DOHH2 (cell line): ENCODE measurements at regions not wholly inside any gene's neighbourhood (a gene's known extent, or its start where the extent isn't known, plus 50 kb on each side); places are given as distances from the start of the nearest gene placed in this dataset.

Experiments
- H3F3A ChIP-seq: fragments of 200-600 bp; sonication (generic), shearing (Covaris generic); 2 replicates; pipeline ENCODE4 v1.6.0; 2016; ENCODE audit warnings: antibody characterized with exemption, mild to moderate bottlenecking; ENCODE audit not compliant: control insufficient read depth, insufficient read depth
- H3K27ac ChIP-seq: fragments of 200-600 bp; sonication (generic); 2 replicates; pipeline ENCODE4 v1.5.1; 2014; ENCODE audit warnings: low read depth, mild to moderate bottlenecking, low read length, moderate library complexity
- H3K27me3 ChIP-seq: fragments of 200-600 bp; sonication (generic); 2 replicates; pipeline ENCODE4 v1.6.1; 2014; ENCODE audit warnings: mild to moderate bottlenecking, low read length, mixed read lengths; ENCODE audit not compliant: control insufficient read depth
- H3K36me3 ChIP-seq: fragments of 200-600 bp; sonication (generic); 2 replicates; pipeline ENCODE4 v1.6.1; 2014; ENCODE audit warnings: mild to moderate bottlenecking, low read length, moderate library complexity, mixed read lengths; ENCODE audit not compliant: control insufficient read depth
- H3K4me1 ChIP-seq: fragments of 200-600 bp; sonication (generic); 2 replicates; pipeline ENCODE4 v1.6.1; 2014; ENCODE audit warnings: mild to moderate bottlenecking, low read length, mixed read lengths; ENCODE audit not compliant: control insufficient read depth
- H3K4me2 ChIP-seq: fragments of 200-600 bp; sonication (generic); 2 replicates; pipeline ENCODE4 v1.6.0; 2014; ENCODE audit warnings: mild to moderate bottlenecking, low read length, moderate library complexity
- H3K4me3 ChIP-seq: fragments of 200-600 bp; sonication (generic); 2 replicates; pipeline ENCODE4 v1.5.1; 2014; ENCODE audit warnings: mild to moderate bottlenecking, low read length, mixed read lengths
- H3K79me2 ChIP-seq: fragments of 200-600 bp; sonication (generic); 2 replicates; pipeline ENCODE4 v1.6.1; 2014; ENCODE audit warnings: mild to moderate bottlenecking, low read length, mixed read lengths; ENCODE audit not compliant: control insufficient read depth
- H3K9me2 ChIP-seq: fragments of 200-600 bp; sonication (generic); replicated peaks from 2 replicates; pipeline ENCODE4 v1.6.1; 2014; ENCODE audit warnings: mild to moderate bottlenecking, low read length, mixed read lengths; ENCODE audit not compliant: control insufficient read depth
- H3K9me3 ChIP-seq: fragments of 200-600 bp; sonication (generic); 2 replicates; pipeline ENCODE4 v1.6.1; 2014; ENCODE audit warnings: antibody characterized with exemption, low read length, mixed read lengths; ENCODE audit not compliant: control insufficient read depth, insufficient read depth
- H4K20me1 ChIP-seq: fragments of 200-600 bp; sonication (generic); 2 replicates; pipeline ENCODE4 v1.6.0; 2014; ENCODE audit warnings: low read depth, mild to moderate bottlenecking, antibody characterized with exemption, low read length, moderate library complexity; ENCODE audit not compliant: control insufficient read depth, insufficient read depth
- CTCF ChIP-seq: fragments of 200-600 bp; sonication (generic); IDR thresholded peaks from one replicate; pipeline ENCODE4 v1.5.1; 2014; ENCODE audit warnings: antibody characterized with exemption, mild to moderate bottlenecking, low read depth, low read length; ENCODE audit not compliant: poor library complexity, severe bottlenecking
- EZH2phosphoT487 ChIP-seq: fragments of 200-600 bp; sonication (generic); IDR thresholded peaks from 2 replicates; pipeline ENCODE4 v1.6.1; 2017; ENCODE audit warnings: borderline replicate concordance, mild to moderate bottlenecking, antibody characterized with exemption, low read length, moderate library complexity, mixed read lengths

- TF ChIP-seq EZH2phosphoT487 (no peak), CTCF (no peak)
- H3K27me3 ChIP-seq: no peaks in the 10 kb centered on the region
- H3K4me1 ChIP-seq: no peaks in the 10 kb centered on the region
- H3K27ac ChIP-seq: no peak overlapping the region
- no peak overlapping the region for H3K4me3 ChIP-seq
- no peaks in the 10 kb centered on the region for H3K79me2 ChIP-seq
- no peaks in the 10 kb centered on the region for H3F3A ChIP-seq
- no peak overlapping the region for H3K4me2 ChIP-seq
- no peaks in the 10 kb centered on the region for H3K36me3 ChIP-seq
- no peaks in the 10 kb centered on the region for H3K9me2 ChIP-seq
- no peaks in the 10 kb centered on the region for H4K20me1 ChIP-seq
- H3K9me3 ChIP-seq: no peaks in the 10 kb centered on the region
Measured at GRCh38 chr20:41902346-41902745, 284.2 kb upstream of the CHD6 start.

GRCh38 chr20:41900201-41900691 is 282.1 kb upstream of the CHD6 start:
- no peaks in the 10 kb centered on the region for H3K27me3 ChIP-seq
- no peaks in the 10 kb centered on the region for H3K36me3 ChIP-seq
- H3F3A ChIP-seq: no peaks in the 10 kb centered on the region
- no peaks in the 10 kb centered on the region for H3K4me1 ChIP-seq
- H4K20me1 ChIP-seq: no peaks in the 10 kb centered on the region
- H3K9me3 ChIP-seq: no peaks in the 10 kb centered on the region
- TF ChIP-seq EZH2phosphoT487: no peak
- no peak for TF ChIP-seq CTCF
- no peaks in the 10 kb centered on the region for H3K9me2 ChIP-seq
- no peaks in the 10 kb centered on the region for H3K79me2 ChIP-seq
- H3K4me2 ChIP-seq: no peak overlapping the region
- H3K27ac ChIP-seq: no peak overlapping the region
- H3K4me3 ChIP-seq: no peak overlapping the region

GRCh38 chr20:41897708-41898107 is 279.5 kb upstream of the CHD6 start:
- no peaks in the 10 kb centered on the region for H4K20me1 ChIP-seq
- H3K27ac ChIP-seq: no peak overlapping the region
- no peaks in the 10 kb centered on the region for H3K9me2 ChIP-seq
- no peaks in the 10 kb centered on the region for H3F3A ChIP-seq
- no peak overlapping the region for H3K4me2 ChIP-seq
- H3K9me3 ChIP-seq: no peaks in the 10 kb centered on the region
- TF ChIP-seq CTCF: no peak
- TF ChIP-seq EZH2phosphoT487: no peak
- H3K36me3 ChIP-seq: no peaks in the 10 kb centered on the region
- H3K4me3 ChIP-seq: no peak overlapping the region
- H3K4me1 ChIP-seq: no peaks in the 10 kb centered on the region
- no peaks in the 10 kb centered on the region for H3K79me2 ChIP-seq
- no peaks in the 10 kb centered on the region for H3K27me3 ChIP-seq
